ENCODE measurements at regions not wholly inside any gene's neighbourhood (a gene's known extent, or its start where the extent isn't known, plus 50 kb on each side); places are given as distances from the start of the nearest gene placed in this dataset.

- H3K27ac ChIP-seq = no peak overlapping the region
- no peaks in the 10 kb centered on the region for H3K4me1 ChIP-seq
- 83% methylated on average over 15 of the region's 18 CpGs for WGBS
- no peaks in the 10 kb centered on the region for H3K9me3 ChIP-seq
- TF ChIP-seq POLR2AphosphoS5 (IDR thresholded peaks at IDR 0.05) (no peak), EP300 (IDR thresholded peaks at IDR 0.05) (no peak), POLR2A (IDR thresholded peaks at IDR 0.05) (no peak)
- TF ChIP-seq, protein P1, sequence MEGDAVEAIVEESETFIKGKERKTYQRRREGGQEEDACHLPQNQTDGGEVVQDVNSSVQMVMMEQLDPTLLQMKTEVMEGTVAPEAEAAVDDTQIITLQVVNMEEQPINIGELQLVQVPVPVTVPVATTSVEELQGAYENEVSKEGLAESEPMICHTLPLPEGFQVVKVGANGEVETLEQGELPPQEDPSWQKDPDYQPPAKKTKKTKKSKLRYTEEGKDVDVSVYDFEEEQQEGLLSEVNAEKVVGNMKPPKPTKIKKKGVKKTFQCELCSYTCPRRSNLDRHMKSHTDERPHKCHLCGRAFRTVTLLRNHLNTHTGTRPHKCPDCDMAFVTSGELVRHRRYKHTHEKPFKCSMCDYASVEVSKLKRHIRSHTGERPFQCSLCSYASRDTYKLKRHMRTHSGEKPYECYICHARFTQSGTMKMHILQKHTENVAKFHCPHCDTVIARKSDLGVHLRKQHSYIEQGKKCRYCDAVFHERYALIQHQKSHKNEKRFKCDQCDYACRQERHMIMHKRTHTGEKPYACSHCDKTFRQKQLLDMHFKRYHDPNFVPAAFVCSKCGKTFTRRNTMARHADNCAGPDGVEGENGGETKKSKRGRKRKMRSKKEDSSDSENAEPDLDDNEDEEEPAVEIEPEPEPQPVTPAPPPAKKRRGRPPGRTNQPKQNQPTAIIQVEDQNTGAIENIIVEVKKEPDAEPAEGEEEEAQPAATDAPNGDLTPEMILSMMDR (IDR thresholded peaks at IDR 0.05) = no peak
- H3K4me3 ChIP-seq = no peak overlapping the region
- H3K27me3 ChIP-seq = no peaks in the 10 kb centered on the region
- H3K36me3 ChIP-seq = peaks cover under 1% of the 10 kb centered on the region
- no peak for DNase-seq (ENCODE audit: low spot score in 2 of 2)
Observed at GRCh38 chr16:85480727-85481101, 132.4 kb upstream of the GSE1 start.

- Histone ChIP-seq H3K4me3 (no peak overlapping the region), H3K27me3 (no peaks in the 10 kb centered on the region), H3K36me3 (peaks cover 4% of the 10 kb centered on the region), H3K27ac (no peak overlapping the region), H3K4me1 (no peaks in the 10 kb centered on the region), H3K9me3 (no peaks in the 10 kb centered on the region)
- no peak for DNase-seq (ENCODE audit: low spot score in 2 of 2)
- no peak for TF ChIP-seq EP300 (IDR thresholded peaks at IDR 0.05)
- no peak for TF ChIP-seq POLR2A (IDR thresholded peaks at IDR 0.05)
- TF ChIP-seq, protein P1 (IDR thresholded peaks at IDR 0.05) = no peak
- TF ChIP-seq POLR2AphosphoS5 (IDR thresholded peaks at IDR 0.05) = no peak
- WGBS = 100% methylated on average over 1 of the region's 1 CpG
Observed at GRCh38 chr16:85481206-85481605, 131.9 kb upstream of the GSE1 start.

GRCh38 chr16:85481738-85482137 lies 131.4 kb upstream of the GSE1 start:
- Histone ChIP-seq H3K4me1 (no peaks in the 10 kb centered on the region), H3K27me3 (no peaks in the 10 kb centered on the region), H3K27ac (no peak overlapping the region), H3K9me3 (no peaks in the 10 kb centered on the region), H3K4me3 (no peak overlapping the region), H3K36me3 (peaks cover 4% of the 10 kb centered on the region)
- TF ChIP-seq POLR2A (IDR thresholded peaks at IDR 0.05) (no peak), POLR2AphosphoS5 (IDR thresholded peaks at IDR 0.05) (no peak), EP300 (IDR thresholded peaks at IDR 0.05) (no peak)
- TF ChIP-seq, protein P1 (IDR thresholded peaks at IDR 0.05) = no peak
- WGBS = 89% methylated on average over 9 of the region's 19 CpGs
- DNase-seq (ENCODE audit: low spot score in 2 of 2) = no peak

DNA sequence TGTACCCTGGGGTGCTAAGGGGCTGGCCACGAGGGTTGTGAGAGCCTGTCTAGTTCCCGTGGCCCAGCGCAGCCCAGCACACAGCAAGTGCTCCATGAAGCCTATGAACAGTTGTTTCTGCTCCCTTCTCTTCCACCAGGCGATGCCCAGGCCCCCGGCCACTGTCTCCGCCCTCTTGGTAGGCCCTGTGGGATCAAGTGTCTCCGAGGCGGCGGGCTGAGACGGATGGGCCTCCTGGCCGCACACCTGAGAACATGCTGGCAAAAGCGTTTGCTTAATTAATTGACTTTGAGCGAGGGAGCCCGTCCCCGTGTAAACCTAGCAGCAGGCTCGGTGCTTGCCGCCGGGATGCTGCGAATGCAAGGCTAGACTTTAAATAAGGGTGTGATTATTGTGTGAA lies 129.7 kb upstream of the GSE1 start:
- H3K27ac ChIP-seq = no peak overlapping the region

DNA sequence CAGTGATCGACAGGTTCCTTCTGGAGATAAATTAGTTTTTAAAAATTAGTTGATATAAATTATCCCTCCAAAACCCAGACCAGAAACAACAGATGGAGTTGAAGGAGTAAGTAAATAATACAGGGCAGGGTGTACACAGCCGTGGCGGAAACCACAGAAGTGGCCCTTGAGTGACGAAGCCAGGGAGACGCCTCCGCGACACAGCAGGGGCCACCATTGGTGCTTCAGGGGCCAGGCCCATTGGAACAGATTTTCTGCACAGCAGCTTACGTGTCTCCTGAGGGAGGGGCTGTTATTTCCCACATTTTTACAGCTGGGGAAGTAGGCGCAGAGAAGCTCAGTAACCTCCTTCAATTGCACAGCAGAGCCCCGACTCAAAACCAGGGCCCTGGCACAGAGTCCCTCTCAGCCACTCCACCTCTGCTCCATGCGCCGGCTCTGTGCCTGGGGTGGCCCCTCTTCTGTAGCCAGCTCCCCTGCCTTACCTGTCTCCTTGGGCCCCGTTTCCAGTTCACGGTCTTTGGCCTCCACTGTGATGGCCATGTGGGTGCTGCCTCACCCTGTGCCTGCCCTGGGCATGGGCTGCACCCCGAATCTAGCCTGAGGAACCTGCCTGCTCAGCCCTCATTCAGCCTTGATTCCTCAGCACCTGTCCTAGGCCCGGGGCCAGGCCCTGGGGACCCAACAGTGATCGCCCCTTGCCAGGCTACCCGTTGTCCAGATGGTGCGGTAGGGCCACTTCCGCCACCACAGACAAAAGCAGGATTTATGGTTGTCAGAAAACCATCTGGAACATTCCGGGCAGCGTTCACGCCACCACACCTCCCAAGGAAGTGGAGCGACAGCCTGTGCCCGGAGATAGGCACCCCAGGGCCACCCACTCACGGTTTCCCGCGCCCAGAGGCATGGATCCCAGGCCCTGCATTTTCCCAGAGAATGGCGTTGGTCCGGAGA lies 128.5 kb upstream of the GSE1 start:
- Histone ChIP-seq H3K36me3 (peaks cover 4% of the 10 kb centered on the region), H3K27ac (no peak overlapping the region), H3K27me3 (no peaks in the 10 kb centered on the region), H3K9me3 (no peaks in the 10 kb centered on the region), H3K4me1 (no peaks in the 10 kb centered on the region), H3K4me3 (no peak overlapping the region)
- TF ChIP-seq POLR2A (IDR thresholded peaks at IDR 0.05) (no peak), POLR2AphosphoS5 (IDR thresholded peaks at IDR 0.05) (no peak), EP300 (IDR thresholded peaks at IDR 0.05) (no peak)
- TF ChIP-seq, protein P1 (IDR thresholded peaks at IDR 0.05) = no peak
- no peak for DNase-seq (ENCODE audit: low spot score in 2 of 2)
- WGBS = 90% methylated on average over 19 of the region's 30 CpGs

More for the DNA sequence above, 129.7 kb upstream of the GSE1 start:
- H3K36me3 ChIP-seq = peaks cover 4% of the 10 kb centered on the region
- no peak for DNase-seq (ENCODE audit: low spot score in 2 of 2)
- no peak overlapping the region for H3K4me3 ChIP-seq
- no peaks in the 10 kb centered on the region for H3K27me3 ChIP-seq
- H3K4me1 ChIP-seq = no peaks in the 10 kb centered on the region
- WGBS = 94% methylated on average over 16 of the region's 19 CpGs
- TF ChIP-seq, protein P1 (IDR thresholded peaks at IDR 0.05) = no peak
- TF ChIP-seq EP300 (IDR thresholded peaks at IDR 0.05) (no peak), POLR2A (IDR thresholded peaks at IDR 0.05) (no peak), POLR2AphosphoS5 (IDR thresholded peaks at IDR 0.05) (no peak)
- no peaks in the 10 kb centered on the region for H3K9me3 ChIP-seq
